Testis (tissue), 2 donors: ENCODE measurements at regions not wholly inside any gene's neighbourhood (a gene's known extent, or its start where the extent isn't known, plus 50 kb on each side); places are given as distances from the start of the nearest gene placed in this dataset.

Source experiments
- POLR2A ChIP-seq: fragments of 450-650 bp; IDR thresholded peaks from one replicate; pipeline ENCODE4 v1.6.1; 2017; ENCODE audit warnings: antibody characterized with exemption, mild to moderate bottlenecking, moderate library complexity
- TF ChIP-seq, protein P1 (sequence below), 3 experiments: fragments of 450-650 bp in 2 of 3; fragments of 200-600 bp in 1 of 3; sonication (generic) in 1 of 3; IDR thresholded peaks; one replicate each; pipeline ENCODE4 v1.5.1; 2016 to 2019; ENCODE audit warnings: antibody characterized with exemption in 3 of 3, mild to moderate bottlenecking in 2 of 3, moderate library complexity in 1 of 3

DNA sequence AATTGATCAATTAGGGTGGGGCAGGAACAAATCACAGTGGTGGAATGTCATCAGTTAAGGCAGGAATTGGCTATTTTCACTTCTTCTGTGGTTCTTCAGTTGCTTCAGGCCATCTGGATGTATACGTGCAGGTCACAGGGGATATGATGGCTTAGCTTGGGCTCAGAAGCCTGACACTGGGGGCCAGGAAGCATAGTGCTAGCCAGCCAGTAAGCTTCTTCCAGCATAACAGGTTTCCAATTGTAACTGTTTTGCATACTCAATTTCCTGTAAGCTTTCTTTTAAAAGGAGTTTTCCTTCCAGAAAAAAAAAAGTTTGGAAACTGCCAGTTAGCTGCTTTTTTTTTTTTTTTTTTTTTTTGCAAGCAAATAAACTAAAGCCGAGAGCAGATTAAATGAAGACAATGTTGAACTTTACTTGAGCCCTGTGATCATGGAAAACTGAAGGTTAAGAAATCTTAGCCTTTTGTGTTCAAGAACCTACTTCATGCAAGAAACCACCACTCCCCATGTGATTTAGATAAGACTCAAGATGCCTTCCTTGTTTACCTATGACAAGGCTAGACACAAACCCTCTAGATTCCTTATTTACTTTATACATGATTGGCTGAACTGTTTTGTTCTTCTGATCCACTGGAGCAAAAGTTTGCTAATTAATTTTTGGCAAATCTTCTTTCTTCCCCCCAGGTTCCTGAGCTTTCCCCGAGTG, 126.9 kb upstream of the LINC00305 start:
- TF ChIP-seq POLR2A, result no peak
- TF ChIP-seq, protein P1, sequence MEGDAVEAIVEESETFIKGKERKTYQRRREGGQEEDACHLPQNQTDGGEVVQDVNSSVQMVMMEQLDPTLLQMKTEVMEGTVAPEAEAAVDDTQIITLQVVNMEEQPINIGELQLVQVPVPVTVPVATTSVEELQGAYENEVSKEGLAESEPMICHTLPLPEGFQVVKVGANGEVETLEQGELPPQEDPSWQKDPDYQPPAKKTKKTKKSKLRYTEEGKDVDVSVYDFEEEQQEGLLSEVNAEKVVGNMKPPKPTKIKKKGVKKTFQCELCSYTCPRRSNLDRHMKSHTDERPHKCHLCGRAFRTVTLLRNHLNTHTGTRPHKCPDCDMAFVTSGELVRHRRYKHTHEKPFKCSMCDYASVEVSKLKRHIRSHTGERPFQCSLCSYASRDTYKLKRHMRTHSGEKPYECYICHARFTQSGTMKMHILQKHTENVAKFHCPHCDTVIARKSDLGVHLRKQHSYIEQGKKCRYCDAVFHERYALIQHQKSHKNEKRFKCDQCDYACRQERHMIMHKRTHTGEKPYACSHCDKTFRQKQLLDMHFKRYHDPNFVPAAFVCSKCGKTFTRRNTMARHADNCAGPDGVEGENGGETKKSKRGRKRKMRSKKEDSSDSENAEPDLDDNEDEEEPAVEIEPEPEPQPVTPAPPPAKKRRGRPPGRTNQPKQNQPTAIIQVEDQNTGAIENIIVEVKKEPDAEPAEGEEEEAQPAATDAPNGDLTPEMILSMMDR (IDR thresholded peaks at IDR 0.05), result no peak
